ENCODE measurements at regions not wholly inside any gene's neighbourhood (a gene's known extent, or its start where the extent isn't known, plus 50 kb on each side); places are given as distances from the start of the nearest gene placed in this dataset.

DNA sequence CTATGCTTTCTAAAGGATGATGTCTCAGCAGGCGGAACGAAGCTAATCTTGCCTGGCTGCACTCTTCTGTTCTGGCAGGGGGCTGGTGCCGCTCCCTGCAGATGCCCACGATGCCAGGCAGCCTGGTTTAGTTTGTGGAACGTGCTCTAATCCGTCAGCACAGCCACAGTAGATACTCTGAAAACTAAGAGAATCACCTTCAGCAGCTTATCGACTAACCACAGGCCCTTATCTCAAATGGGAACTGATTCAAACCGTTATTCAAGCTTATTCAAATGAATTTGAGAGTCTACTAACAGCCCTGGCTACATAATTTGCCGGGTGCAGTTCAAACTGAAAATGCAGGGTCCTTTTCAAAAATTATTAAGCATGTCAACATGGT lies 246.6 kb upstream of the ANKRD55 start:
- peak; percentile 49 for DNase-seq

DNA sequence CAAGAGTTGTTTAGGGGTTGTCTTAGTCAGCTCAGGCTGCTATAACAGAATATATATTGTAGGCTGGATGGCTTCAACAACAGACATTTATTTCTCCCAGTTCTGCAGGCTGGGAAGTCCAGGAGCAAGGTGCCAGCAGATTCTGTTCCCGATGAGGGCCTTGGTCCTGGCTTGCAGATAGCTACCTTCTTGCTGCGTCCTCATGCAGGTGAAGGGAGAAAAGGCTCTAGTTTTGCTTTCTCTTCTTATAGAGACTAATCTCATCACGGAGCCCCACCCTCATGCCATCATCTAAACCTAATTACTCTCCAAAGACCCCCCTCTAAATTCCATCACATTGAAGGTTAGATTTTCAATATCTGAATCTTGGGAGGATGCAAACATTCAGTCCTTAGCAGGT lies 246.0 kb upstream of the ANKRD55 start:
- DNase-seq: no peak

DNA sequence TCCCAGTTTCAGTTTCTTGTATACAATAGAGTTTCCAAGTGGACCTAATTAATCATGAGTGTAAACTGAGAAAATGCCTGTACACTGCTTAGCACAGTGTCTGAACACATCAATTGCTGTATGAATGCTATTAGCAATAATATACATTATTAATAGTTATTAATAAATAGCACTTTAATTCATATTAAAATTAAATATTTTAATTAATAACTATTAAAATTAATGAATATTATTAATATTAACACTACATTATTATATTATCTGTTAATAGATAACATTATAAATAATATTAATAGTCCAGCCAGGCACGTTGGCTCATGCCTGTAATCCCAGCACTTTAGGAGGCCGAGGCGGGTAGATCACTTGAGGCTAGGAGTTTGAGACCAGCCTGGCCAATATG lies 244.9 kb upstream of the ANKRD55 start:
- DNase-seq: no peak

DNA sequence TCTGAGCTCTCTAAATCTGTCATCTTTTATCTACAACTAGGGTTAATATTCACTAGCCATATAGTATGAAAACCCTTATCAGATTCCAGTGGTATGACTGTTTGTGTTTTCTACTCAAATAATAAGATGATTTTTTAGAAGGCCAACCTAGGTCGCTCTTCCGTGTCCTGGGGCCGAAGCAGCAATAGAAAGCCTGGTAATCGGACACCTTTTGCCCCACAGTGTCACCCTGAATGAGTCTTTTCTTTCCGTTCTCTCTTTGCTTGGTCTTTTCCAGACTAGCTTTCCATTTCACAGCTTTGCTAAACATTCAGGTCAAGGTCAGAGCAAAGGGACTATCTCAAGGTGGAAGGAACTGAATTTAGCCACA lies 243.3 kb upstream of the ANKRD55 start:
- DNase-seq: no peak

DNA sequence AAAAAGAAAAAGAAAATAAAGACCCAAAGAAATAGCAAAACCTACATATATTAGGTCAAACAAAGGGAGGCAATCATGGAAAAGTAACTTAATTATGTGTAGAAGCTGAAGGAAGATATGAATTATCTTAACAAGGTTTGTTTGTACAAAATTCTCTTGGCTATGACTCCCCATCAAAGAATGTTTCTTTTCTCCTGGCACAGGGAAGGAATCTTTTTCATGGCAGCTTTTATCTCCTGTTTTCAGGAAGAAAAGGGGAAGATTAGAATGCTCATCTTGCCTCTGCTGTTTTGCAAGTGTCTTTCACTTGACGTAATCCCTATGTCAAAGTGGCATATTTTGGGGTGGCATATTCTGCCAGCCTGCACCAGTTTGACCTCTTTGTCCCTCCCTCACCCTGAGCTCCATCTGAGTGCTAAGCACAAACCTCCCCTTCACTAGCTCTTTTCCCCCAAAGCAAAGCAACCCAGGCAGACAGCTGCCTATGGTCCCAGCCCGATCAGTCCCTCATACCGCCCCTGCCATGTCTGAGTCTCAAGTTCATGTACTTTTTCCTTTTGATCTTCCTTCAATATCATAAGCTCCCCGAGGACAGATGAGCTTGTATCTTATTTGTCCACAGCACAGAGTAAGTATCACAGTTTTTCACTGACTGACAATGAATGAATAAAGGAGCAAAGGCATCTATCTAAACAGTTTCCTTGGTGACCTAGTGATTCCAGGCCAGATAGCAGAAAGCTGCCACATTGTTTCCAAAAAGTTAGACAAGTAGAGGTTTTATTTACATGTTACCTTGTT lies 242.8 kb upstream of the ANKRD55 start:
- no peak for DNase-seq

DNA sequence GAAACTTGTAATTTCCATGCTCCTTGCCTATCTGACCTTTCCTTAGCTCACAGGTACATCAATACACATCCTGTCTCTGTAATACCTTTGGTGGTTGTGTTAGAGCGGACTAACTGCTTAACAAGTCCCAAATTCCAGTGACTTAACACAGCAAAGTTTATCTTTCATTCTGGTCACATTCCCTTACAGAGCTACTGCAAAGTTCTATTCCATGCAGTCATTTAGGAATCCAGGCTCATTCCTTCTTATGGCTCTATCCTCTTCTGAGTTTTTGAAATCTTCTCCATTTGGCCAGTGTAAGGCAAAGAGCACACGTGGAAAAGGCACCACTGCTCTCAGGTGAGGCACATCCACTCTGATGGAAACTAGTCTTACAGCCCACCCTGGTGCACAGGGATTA lies 238.6 kb upstream of the ANKRD55 start:
- DNase-seq: no peak

- DNase-seq: no peak
Observed at GRCh38 chr5:56470007-56470406, 236.9 kb upstream of the ANKRD55 start.

DNA sequence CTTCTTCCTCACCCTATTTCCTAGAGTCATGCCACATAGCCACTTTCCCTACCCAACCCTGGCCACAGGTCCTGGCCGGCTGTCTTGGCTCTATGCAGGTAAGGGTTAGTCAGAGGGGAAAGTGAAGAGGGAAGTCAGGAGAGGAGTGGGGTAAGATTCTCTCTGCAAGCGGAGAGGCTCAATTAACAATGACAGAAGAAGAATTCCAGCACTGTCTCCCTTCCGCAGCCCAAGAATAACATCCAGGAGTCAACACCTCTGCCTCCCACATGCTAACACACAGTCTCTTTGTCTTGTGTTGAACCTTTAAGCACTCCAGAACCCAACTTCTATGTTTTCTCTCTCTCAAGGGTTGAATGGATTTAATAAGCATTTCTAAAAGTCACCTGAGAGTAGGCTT lies 235.1 kb upstream of the ANKRD55 start:
- DNase-seq: no peak

DNA sequence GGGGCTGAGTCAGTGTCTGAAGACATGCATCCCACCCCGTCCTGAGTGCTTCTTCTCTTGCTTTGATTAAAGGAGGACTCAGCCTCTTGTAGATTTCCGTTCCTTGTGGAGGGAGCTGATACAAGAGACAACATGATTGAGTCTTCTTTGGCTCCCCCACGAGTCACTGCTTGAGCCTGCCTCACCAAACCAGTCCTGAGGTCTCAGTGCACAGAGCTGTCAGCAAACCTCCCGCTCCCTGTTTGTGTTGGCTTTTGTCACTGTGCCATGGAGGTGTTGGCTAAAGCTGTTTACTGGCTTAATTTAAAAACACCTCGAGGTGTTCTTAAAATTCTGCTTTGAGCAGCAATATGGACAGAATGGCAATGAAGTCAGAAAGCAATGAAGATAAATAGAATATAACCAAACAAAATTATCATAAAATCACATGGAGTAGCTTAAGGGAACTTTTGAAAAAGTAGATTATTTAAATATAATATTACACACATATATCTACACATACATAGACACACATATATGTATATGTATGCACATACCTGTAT lies 234.1 kb upstream of the ANKRD55 start:
- DNase-seq: no peak

GRCh38 chr5:56466136-56466816 lies 233.1 kb upstream of the ANKRD55 start:
- no peak for DNase-seq

GRCh38 chr5:56465769-56466135 lies 232.6 kb upstream of the ANKRD55 start:
- DNase-seq: no peak

DNA sequence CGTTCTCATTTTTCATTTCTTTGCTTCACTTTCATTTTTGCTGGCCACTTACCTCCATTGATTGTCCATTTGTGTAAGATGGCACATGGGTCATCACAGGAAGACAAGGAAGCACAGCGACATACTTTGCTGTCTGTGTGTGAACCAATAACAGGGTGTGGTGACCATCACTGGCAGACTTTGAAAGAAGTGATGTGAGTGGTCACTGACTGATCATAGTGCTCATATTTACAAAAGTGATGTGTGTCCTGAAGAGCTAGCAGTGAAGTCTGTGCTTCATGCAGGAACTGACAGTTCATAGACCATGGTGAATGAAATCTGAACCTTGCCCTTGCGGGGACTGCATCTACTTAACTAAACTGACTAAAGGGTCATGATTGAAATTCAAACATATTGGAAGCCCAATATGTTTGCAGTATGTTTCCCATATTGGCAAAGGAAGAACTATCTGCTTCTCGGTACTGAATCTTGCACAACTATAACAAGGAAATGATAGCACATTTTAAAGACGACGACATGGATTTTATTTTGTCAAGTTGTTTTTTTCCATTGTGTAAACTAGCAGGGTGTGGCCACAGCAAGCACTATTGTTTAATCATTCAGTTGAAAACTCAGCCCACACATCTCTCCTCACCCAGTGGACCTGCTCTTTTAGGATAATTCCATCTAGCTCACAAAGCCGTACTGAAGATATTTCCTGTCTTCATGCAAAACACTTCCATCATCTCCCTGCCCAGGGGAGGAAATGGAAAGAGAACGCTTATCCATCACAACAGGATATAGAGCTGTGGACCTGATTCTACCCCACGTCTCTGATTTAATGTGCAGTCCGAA lies 232.0 kb upstream of the ANKRD55 start:
- DNase-seq: no peak

- no peak for DNase-seq
Observed at GRCh38 chr5:56463944-56464571, 230.9 kb upstream of the ANKRD55 start.

GRCh38 chr5:56461584-56461983 lies 228.5 kb upstream of the ANKRD55 start:
- no peak for DNase-seq

GRCh38 chr5:56460681-56461191 lies 227.6 kb upstream of the ANKRD55 start:
- no peak for DNase-seq

- no peak for DNase-seq
Observed at GRCh38 chr5:56460195-56460546, 227.0 kb upstream of the ANKRD55 start.

DNA sequence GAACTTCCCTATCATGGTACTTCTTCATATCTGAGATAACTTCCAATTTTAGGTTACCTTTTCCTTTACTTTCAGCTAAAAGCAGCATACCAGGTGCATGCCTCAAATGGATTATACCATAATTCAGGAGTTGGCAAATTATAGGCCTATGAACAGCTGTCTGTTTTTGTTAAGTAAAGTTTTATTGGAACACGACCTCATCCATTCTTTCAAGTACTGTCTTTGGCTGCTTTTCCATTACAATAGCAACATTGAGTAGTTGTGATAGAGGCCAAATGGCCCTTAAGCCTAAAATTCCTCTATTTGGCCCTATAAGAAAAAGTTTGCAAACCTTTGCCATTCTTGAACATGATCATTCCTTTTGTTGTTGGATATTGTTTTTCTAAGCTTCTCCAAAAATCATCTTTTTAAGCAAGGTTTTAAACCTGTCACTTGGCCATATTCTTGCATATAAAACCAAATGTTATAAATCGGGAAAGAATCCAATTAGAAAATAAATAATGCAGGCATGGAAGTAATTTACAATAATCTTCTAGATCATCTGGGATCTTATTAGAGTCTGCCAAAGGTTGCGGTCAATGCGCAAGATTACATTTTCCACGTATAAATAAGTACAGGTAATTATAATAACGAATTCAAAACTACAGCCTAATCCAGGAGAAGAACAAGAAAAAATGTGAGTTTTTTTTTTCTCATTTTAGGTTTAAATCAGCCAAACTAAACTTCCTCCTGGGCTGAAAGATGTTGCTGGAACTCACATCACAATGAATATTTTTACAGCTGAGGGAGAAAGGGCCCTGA lies 226.5 kb upstream of the ANKRD55 start:
- DNase-seq: no peak

- no peak for DNase-seq
Observed at GRCh38 chr5:56457887-56458812, 225.0 kb upstream of the ANKRD55 start.

GRCh38 chr5:56456002-56456401 lies 222.9 kb upstream of the ANKRD55 start:
- no peak for DNase-seq

GRCh38 chr5:56455417-56455816 lies 222.3 kb upstream of the ANKRD55 start:
- no peak for DNase-seq
